Gastroesophageal sphincter (tissue), 4 donors: ENCODE measurements at regions not wholly inside any gene's neighbourhood (a gene's known extent, or its start where the extent isn't known, plus 50 kb on each side); places are given as distances from the start of the nearest gene placed in this dataset.

Source experiments
- ATAC-seq: fragments of 150-250 bp; one replicate; pipeline ENCODE4 v1.9.1; 2016; ENCODE audit warnings: mild to moderate bottlenecking, moderate library complexity
- H3K27ac ChIP-seq, 4 donors: fragments of 200-600 bp; sonication (generic) in 3 of 4; 1 replicate in 3 of 4; 2 replicates in 1 of 4; pipeline ENCODE4 v1.5.1; 2016 to 2019
- H3K27me3 ChIP-seq: fragments of 200-600 bp; sonication (generic); one replicate; pipeline ENCODE4 v1.5.1; 2019
- H3K36me3 ChIP-seq, 2 donors: fragments of 200-600 bp; sonication (generic); one replicate each; pipeline ENCODE4 v1.5.1; 2019; ENCODE audit warnings: control low read depth in 1 of 2
- H3K4me1 ChIP-seq, 3 donors: fragments of 200-600 bp; sonication (generic); 1 replicate in 2 of 3; 2 replicates in 1 of 3; pipeline ENCODE4 v1.5.1; 2016 to 2019; ENCODE audit warnings: control low read depth in 2 of 3
- H3K4me3 ChIP-seq, 2 donors: fragments of 200-600 bp; sonication (generic); one replicate each; pipeline ENCODE4 v1.5.1; 2019; ENCODE audit warnings: mild to moderate bottlenecking in 1 of 2, moderate library complexity in 1 of 2
- H3K9me3 ChIP-seq, 3 donors: fragments of 200-600 bp; sonication (generic); one replicate each; pipeline ENCODE4 v1.5.1; 2017 to 2019; ENCODE audit warnings: control low read depth in 2 of 3
- EP300 ChIP-seq: sonication (generic); formaldehyde crosslinking; IDR thresholded peaks from one replicate; pipeline ENCODE4 v1.6.1; 2017; ENCODE audit warnings: antibody characterized with exemption, mild to moderate bottlenecking
- POLR2A ChIP-seq, 2 donors: fragments of 450-650 bp; IDR thresholded peaks; one replicate each; pipeline ENCODE4 v1.6.1; 2017; ENCODE audit warnings: antibody characterized with exemption in 2 of 2, mild to moderate bottlenecking in 2 of 2, moderate library complexity in 1 of 2
- POLR2AphosphoS5 ChIP-seq: sonication (generic); formaldehyde crosslinking; IDR thresholded peaks from one replicate; pipeline ENCODE4 v1.6.1; 2017; ENCODE audit warnings: antibody characterized with exemption
- WGBS, 2 donors: methylation state at CpG; one replicate each; pipeline ENCODE4 v1.1.5; 2018; ENCODE audit warnings: low coverage in 1 of 2; 5-methylcytosine and 5-hydroxymethylcytosine counted together
- TF ChIP-seq, protein P1 (sequence below), 4 experiments: fragments of 200-600 bp in 2 of 4; fragments of 450-650 bp in 2 of 4; sonication (generic) in 1 of 4; IDR thresholded peaks; one replicate each; pipeline ENCODE4 v1.5.1; 2017 to 2019; ENCODE audit warnings: antibody characterized with exemption in 4 of 4, mild to moderate bottlenecking in 2 of 4, moderate library complexity in 2 of 4

DNA sequence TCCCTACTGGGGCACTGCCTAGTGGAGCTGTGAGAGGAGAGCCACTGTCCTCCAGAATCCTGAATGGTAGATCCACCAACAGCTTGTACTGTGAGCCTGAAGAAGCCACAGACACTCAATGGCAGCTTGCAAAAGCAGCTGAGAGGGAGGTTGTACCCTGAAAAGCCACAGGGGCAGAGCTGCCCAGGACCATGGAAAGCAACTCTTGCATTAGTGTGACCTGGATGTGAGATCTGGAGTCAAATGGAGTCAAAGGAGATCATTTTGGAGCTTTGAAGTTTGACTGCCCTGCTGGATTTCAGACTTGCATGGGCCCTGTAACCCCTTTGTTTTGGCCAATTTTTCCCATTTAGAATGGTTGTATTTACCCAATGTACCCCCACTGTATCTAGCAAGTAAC lies 871.4 kb upstream of the PRMT6 start:
- no peak overlapping the region for H3K27ac ChIP-seq
- H3K4me3 ChIP-seq = no peak overlapping the region
- peaks cover 0 to 3% (median 0%) of the 10 kb centered on the region in 3 donors for H3K9me3 ChIP-seq
- ATAC-seq = no peak
- no peaks in the 10 kb centered on the region for H3K36me3 ChIP-seq
- no peaks in the 10 kb centered on the region for H3K4me1 ChIP-seq
- no peaks in the 10 kb centered on the region for H3K27me3 ChIP-seq
- TF ChIP-seq POLR2A (IDR thresholded peaks at IDR 0.05) (no peak), EP300 (no peak), POLR2AphosphoS5 (no peak)
- TF ChIP-seq, protein P1, sequence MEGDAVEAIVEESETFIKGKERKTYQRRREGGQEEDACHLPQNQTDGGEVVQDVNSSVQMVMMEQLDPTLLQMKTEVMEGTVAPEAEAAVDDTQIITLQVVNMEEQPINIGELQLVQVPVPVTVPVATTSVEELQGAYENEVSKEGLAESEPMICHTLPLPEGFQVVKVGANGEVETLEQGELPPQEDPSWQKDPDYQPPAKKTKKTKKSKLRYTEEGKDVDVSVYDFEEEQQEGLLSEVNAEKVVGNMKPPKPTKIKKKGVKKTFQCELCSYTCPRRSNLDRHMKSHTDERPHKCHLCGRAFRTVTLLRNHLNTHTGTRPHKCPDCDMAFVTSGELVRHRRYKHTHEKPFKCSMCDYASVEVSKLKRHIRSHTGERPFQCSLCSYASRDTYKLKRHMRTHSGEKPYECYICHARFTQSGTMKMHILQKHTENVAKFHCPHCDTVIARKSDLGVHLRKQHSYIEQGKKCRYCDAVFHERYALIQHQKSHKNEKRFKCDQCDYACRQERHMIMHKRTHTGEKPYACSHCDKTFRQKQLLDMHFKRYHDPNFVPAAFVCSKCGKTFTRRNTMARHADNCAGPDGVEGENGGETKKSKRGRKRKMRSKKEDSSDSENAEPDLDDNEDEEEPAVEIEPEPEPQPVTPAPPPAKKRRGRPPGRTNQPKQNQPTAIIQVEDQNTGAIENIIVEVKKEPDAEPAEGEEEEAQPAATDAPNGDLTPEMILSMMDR (IDR thresholded peaks at IDR 0.05) = no peak

DNA sequence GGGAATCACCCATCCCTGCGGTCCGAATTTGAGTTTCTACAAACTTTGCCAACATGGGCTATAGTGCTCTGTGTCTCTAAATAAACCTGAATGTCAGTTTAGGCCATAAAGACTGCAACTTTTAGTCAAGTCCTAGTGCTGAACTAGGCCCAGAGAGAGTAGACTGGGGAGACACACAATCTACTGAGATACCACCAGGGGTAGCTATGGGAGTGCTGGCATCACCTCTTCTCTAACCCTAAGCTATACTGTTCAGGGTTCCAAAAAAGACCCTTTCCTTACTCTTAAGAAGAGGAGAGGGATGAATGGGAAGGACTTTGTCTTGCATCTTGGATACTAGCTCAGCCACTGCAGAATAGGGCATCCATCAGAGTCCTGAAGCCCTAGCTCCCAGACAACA lies 866.7 kb upstream of the PRMT6 start:
- H3K27ac ChIP-seq = no peak overlapping the region
- no peaks in the 10 kb centered on the region for H3K36me3 ChIP-seq
- H3K4me3 ChIP-seq = no peak overlapping the region
- H3K4me1 ChIP-seq = no peaks in the 10 kb centered on the region
- ATAC-seq = no peak
- TF ChIP-seq POLR2AphosphoS5 (no peak), EP300 (no peak)
- H3K9me3 ChIP-seq = peaks cover 0 to 31% (median 0%) of the 10 kb centered on the region in 3 donors
- 75% methylated on average over 2 of the region's 2 CpGs; no CpG with 5 or more reads in 1 of the 2 donors for WGBS, 2 donors
- H3K27me3 ChIP-seq = no peaks in the 10 kb centered on the region

GRCh38 chr1:106194206-106194605 lies 862.3 kb upstream of the PRMT6 start:
- H3K27ac ChIP-seq = no peak overlapping the region
- H3K4me3 ChIP-seq = no peak overlapping the region
- TF ChIP-seq, protein P1 (IDR thresholded peaks at IDR 0.05) = no peak
- TF ChIP-seq EP300 (no peak), POLR2A (IDR thresholded peaks at IDR 0.05) (no peak), POLR2AphosphoS5 (no peak)
- H3K36me3 ChIP-seq = no peaks in the 10 kb centered on the region
- H3K4me1 ChIP-seq = no peaks in the 10 kb centered on the region
- H3K27me3 ChIP-seq = no peaks in the 10 kb centered on the region
- H3K9me3 ChIP-seq = peaks cover 0 to 34% (median 0%) of the 10 kb centered on the region in 3 donors
- ATAC-seq = no peak

DNA sequence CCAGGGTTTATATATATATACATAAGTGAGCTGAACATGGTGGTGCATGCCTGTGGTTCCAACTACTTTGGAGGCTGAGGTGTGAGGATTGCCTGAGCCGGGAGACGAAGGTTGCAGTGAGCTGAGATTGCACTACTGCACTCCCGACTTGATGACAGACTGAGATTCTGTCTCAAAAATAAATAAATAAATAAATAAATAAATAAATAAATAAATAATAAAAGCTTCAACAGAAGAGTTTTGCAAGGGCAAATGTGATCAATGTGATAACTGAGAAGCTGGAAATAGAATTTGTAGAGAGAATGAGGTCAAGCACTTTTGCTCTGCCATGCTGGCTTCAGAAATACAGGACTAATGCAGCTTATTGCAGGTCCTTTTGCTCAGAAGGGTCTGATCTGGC lies 855.8 kb upstream of the PRMT6 start:
- Histone ChIP-seq H3K36me3 (no peaks in the 10 kb centered on the region), H3K4me1 (no peaks in the 10 kb centered on the region), H3K27me3 (no peaks in the 10 kb centered on the region), H3K4me3 (no peak overlapping the region), H3K9me3 (no peaks in the 10 kb centered on the region), H3K27ac (no peak overlapping the region)
- no peak for ATAC-seq
- TF ChIP-seq, protein P1 (IDR thresholded peaks at IDR 0.05) = no peak
- TF ChIP-seq EP300 (no peak), POLR2AphosphoS5 (no peak), POLR2A (IDR thresholded peaks at IDR 0.05) (no peak)
- WGBS, 2 donors = 92% methylated on average over 2 of the region's 3 CpGs; no CpG with 5 or more reads in 1 of the 2 donors

- WGBS, 2 donors = 73 to 100% methylated on average over 1 of the region's 1 CpG
- no peak for TF ChIP-seq POLR2AphosphoS5
- no peak for TF ChIP-seq EP300
- TF ChIP-seq, protein P1 (IDR thresholded peaks at IDR 0.05) = no peak
- no peak for TF ChIP-seq POLR2A (IDR thresholded peaks at IDR 0.05)
- H3K36me3 ChIP-seq = no peaks in the 10 kb centered on the region
- no peak overlapping the region for H3K27ac ChIP-seq
- no peaks in the 10 kb centered on the region for H3K27me3 ChIP-seq
- no peak for ATAC-seq
- no peaks in the 10 kb centered on the region for H3K9me3 ChIP-seq
- H3K4me3 ChIP-seq = no peak overlapping the region
- H3K4me1 ChIP-seq = no peaks in the 10 kb centered on the region
Measured at GRCh38 chr1:106207185-106207584, 849.3 kb upstream of the PRMT6 start.
